ENCODE measurements at regions not wholly inside any gene's neighbourhood (a gene's known extent, or its start where the extent isn't known, plus 50 kb on each side); places are given as distances from the start of the nearest gene placed in this dataset.
"Not testable (repeated sequence)": the region's sequence is repeated elsewhere in the genome, so short reads cannot be mapped to it uniquely, and the experiment has no call there.

GRCh38 chr6:141976994-141977393, 155.7 kb upstream of the GJE1 start:
- TF ChIP-seq CTCF (conservative IDR thresholded peaks at IDR 0.05) = no peak

GRCh38 chr6:141969768-141970415, 162.8 kb upstream of the GJE1 start:
- not testable (repeated sequence) for H3K4me1 Mint-ChIP-seq; H3K4me3 Mint-ChIP-seq; H3K36me3 Mint-ChIP-seq (ENCODE audit: low read depth); H3K27ac Mint-ChIP-seq (ENCODE audit: unreplicated experiment); H3K27me3 Mint-ChIP-seq (ENCODE audit: low read depth); H3K9me3 Mint-ChIP-seq; DNase-seq (ENCODE audit: low read depth, low spot score)

More at GRCh38 chr6:141976994-141977393, 155.7 kb upstream of the GJE1 start:
- H3K36me3 Mint-ChIP-seq (ENCODE audit: low read depth) = no peaks in the 10 kb centered on the region
- no peak overlapping the region for H3K27ac Mint-ChIP-seq (ENCODE audit: unreplicated experiment)
- H3K9me3 Mint-ChIP-seq = peaks cover 4% of the 10 kb centered on the region
- no peaks in the 10 kb centered on the region for H3K27me3 Mint-ChIP-seq (ENCODE audit: low read depth)
- H3K4me3 Mint-ChIP-seq = no peak overlapping the region
- H3K4me1 Mint-ChIP-seq = no peaks in the 10 kb centered on the region
- DNase-seq (ENCODE audit: low read depth, low spot score) = no peak

GRCh38 chr6:141969201-141969600, 163.5 kb upstream of the GJE1 start:
- H3K4me3 Mint-ChIP-seq = no peak overlapping the region

GRCh38 chr6:141968632-141969031, 164.1 kb upstream of the GJE1 start:
- TF ChIP-seq CTCF (conservative IDR thresholded peaks at IDR 0.05) = no peak
- Mint-ChIP-seq H3K4me1 (no peaks in the 10 kb centered on the region), H3K27me3 (ENCODE audit: low read depth) (no peaks in the 10 kb centered on the region), H3K36me3 (ENCODE audit: low read depth) (no peaks in the 10 kb centered on the region), H3K4me3 (no peak overlapping the region), H3K9me3 (peaks cover 8% of the 10 kb centered on the region), H3K27ac (ENCODE audit: unreplicated experiment) (no peak overlapping the region)
- no peak for DNase-seq (ENCODE audit: low read depth, low spot score)

More at GRCh38 chr6:141969201-141969600, 163.5 kb upstream of the GJE1 start:
- Mint-ChIP-seq H3K4me1 (no peaks in the 10 kb centered on the region), H3K27ac (ENCODE audit: unreplicated experiment) (no peak overlapping the region), H3K36me3 (ENCODE audit: low read depth) (no peaks in the 10 kb centered on the region), H3K27me3 (ENCODE audit: low read depth) (no peaks in the 10 kb centered on the region), H3K9me3 (peaks cover 8% of the 10 kb centered on the region)
- TF ChIP-seq CTCF (conservative IDR thresholded peaks at IDR 0.05) = no peak
- no peak for DNase-seq (ENCODE audit: low read depth, low spot score)

GRCh38 chr6:141965016-141965545, 167.6 kb upstream of the GJE1 start:
- peaks cover 2% of the 10 kb centered on the region for H3K9me3 Mint-ChIP-seq
- no peaks in the 10 kb centered on the region for H3K4me1 Mint-ChIP-seq
- H3K4me3 Mint-ChIP-seq = no peak overlapping the region
- DNase-seq (ENCODE audit: low read depth, low spot score) = no peak
- no peaks in the 10 kb centered on the region for H3K36me3 Mint-ChIP-seq (ENCODE audit: low read depth)
- no peak for TF ChIP-seq CTCF (conservative IDR thresholded peaks at IDR 0.05)
- H3K27me3 Mint-ChIP-seq (ENCODE audit: low read depth) = no peaks in the 10 kb centered on the region
- no peak overlapping the region for H3K27ac Mint-ChIP-seq (ENCODE audit: unreplicated experiment)

GRCh38 chr6:141963543-141964295, 169.0 kb upstream of the GJE1 start:
- H3K9me3 Mint-ChIP-seq = no peaks in the 10 kb centered on the region

More at GRCh38 chr6:141963543-141964295, 169.0 kb upstream of the GJE1 start:
- no peaks in the 10 kb centered on the region for H3K36me3 Mint-ChIP-seq (ENCODE audit: low read depth)
- DNase-seq (ENCODE audit: low read depth, low spot score) = no peak
- no peaks in the 10 kb centered on the region for H3K27me3 Mint-ChIP-seq (ENCODE audit: low read depth)
- H3K4me1 Mint-ChIP-seq = no peaks in the 10 kb centered on the region
- TF ChIP-seq CTCF (conservative IDR thresholded peaks at IDR 0.05) = no peak
- H3K4me3 Mint-ChIP-seq = no peak overlapping the region
- no peak overlapping the region for H3K27ac Mint-ChIP-seq (ENCODE audit: unreplicated experiment)

Data from neural crest cell (in vitro differentiated cells).